GM12891 (cell line): ENCODE measurements at regions not wholly inside any gene's neighbourhood (a gene's known extent, or its start where the extent isn't known, plus 50 kb on each side); places are given as distances from the start of the nearest gene placed in this dataset.

Experiments used
- DNase-seq: peaks from one replicate; pipeline ENCODE4 v3.0.0; 2011; ENCODE audit warnings: low spot score; ENCODE audit not compliant: insufficient read length
- FAIRE-seq: peaks from 2 replicates; lab custom pipeline; 2011; peaks lifted over from hg19 to GRCh38; lab: Jason Lieb, UNC
- PAX5 ChIP-seq: IDR thresholded peaks from 2 replicates; pipeline ENCODE4 v1.6.1; 2011; ENCODE audit warnings: low read length, moderate library complexity, mild to moderate bottlenecking; ENCODE audit not compliant: insufficient read depth, severe bottlenecking
- POLR2A ChIP-seq: IDR thresholded peaks from 2 replicates; pipeline ENCODE4 v1.6.1; 2011; ENCODE audit warnings: low read depth, low read length, control low read depth
- POLR2AphosphoS5 ChIP-seq: IDR thresholded peaks from 2 replicates; pipeline ENCODE4 v1.6.1; 2011; ENCODE audit warnings: low read depth, low read length, control low read depth
- POU2F2 ChIP-seq: IDR thresholded peaks from 2 replicates; pipeline ENCODE4 v1.6.1; 2011; ENCODE audit warnings: low read depth, mild to moderate bottlenecking, control low read depth, low read length, moderate library complexity
- SPI1 ChIP-seq: IDR thresholded peaks from 2 replicates; pipeline ENCODE4 v1.6.1; 2011; ENCODE audit warnings: low read depth, low read length, control low read depth
- TAF1 ChIP-seq: IDR thresholded peaks from 2 replicates; pipeline ENCODE4 v1.6.1; 2011; ENCODE audit warnings: low read depth, low read length, control low read depth

DNA sequence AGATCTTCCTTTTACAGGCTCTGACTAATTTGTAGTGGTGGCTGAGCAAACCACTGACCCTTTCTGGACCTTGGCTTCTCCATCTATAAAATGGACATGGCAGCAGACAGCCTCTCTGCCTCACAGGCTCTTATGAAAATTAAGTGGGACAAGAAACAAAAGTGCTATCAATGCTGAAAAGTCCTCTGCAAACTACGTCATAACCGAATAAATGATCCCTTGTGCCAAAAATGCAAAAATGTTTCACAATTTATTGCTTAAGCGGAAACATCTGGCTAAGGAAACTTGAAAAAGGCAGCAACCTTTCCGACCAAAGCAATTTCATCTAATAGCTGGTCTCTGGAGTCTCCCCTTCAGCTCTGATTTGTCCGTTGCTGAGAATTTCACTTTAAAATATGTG lies 108.5 kb upstream of the PLXNC1 start:
- FAIRE-seq = no peak
- TF ChIP-seq SPI1 = no peak
- no peak for TF ChIP-seq POU2F2
- no peak for DNase-seq

DNA sequence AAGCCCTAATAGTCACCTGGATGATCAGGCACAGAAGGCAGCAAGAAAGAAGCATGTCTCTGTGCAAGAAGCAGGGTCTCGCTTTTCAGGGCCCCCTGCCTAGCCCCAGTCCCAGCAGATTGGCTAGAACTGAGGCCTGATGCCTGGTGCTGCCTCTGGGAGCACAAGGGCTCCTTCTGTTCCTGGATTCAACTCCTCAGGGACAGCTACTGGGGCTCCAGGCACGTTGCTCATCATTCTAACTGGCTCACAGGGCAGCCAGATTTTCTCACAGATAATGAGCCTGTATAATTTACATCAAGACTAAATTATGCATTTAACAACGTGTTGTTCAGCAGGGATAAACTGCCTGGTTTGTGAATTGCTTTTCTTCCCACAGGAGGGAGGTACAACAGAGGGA lies 106.5 kb upstream of the PLXNC1 start:
- TF ChIP-seq SPI1 (no peak), TAF1 (no peak), POLR2A (no peak), POU2F2 (no peak), POLR2AphosphoS5 (no peak), PAX5 (no peak)
- FAIRE-seq (no peak), DNase-seq (no peak)

DNA sequence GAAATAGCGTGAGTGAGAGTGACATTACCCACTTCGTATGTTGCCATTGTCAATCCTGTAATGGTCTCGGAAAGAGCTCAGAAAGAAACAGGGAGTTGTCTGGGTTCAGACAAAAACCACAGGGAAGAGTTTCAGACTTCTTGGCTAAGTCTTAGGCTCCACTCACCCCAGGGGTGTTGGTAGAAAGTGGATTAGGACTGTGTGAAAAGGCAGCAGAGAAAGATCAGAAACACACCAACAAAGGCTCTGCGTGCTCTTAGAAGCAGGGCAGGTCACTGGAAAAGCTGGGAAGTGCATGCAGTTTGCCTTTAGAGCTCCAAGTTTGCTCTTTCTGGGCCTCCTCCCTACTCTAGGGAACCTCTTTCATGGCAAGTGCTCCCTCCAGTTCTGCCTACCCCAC lies 106.1 kb upstream of the PLXNC1 start:
- no peak for FAIRE-seq
- TF ChIP-seq SPI1 = no peak
- TF ChIP-seq TAF1 = no peak
- TF ChIP-seq POLR2AphosphoS5 = no peak
- no peak for TF ChIP-seq POLR2A
- TF ChIP-seq POU2F2 = no peak
- no peak for TF ChIP-seq PAX5
- no peak for DNase-seq

DNA sequence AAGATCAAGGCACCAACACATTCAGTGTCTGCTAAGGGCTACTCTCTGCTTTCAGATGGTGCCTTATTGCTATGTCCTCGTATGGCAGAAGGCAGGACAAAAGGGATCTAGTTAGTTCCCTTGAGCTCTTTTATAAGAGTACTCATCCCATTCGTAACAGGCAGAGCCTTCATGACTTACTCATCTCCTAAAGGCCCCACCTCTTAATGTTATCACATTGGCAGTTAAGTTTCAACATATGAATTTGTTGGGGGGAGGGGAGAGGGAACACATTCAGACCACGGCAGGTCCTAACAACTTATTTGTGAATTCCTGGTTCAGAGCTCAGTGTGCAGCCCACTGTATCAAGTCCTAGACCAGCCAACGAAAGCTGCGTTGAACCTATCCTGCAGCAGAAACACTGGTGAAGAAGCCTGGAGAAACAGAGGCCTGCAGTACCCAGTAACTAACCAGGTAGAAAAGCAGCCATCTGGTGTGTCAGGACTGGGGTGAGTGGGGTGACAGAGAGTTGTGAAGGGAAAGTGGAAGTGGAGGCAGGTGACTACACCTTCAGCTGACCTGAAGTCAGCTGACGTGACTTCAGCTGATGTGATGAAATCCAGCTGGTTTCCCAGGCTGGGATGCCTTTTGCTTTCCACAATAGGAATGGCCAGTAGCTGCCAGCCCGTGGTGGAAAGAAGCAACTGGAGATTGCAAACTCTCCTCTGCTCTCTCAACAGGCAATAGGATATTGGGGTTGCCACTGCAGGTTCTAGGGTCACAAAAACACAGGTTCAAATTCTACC lies 101.6 kb upstream of the PLXNC1 start:
- TF ChIP-seq TAF1 (no peak), POU2F2 (no peak), SPI1 (no peak), POLR2AphosphoS5 (no peak), POLR2A (no peak)
- DNase-seq = no peak
- FAIRE-seq = no peak

DNA sequence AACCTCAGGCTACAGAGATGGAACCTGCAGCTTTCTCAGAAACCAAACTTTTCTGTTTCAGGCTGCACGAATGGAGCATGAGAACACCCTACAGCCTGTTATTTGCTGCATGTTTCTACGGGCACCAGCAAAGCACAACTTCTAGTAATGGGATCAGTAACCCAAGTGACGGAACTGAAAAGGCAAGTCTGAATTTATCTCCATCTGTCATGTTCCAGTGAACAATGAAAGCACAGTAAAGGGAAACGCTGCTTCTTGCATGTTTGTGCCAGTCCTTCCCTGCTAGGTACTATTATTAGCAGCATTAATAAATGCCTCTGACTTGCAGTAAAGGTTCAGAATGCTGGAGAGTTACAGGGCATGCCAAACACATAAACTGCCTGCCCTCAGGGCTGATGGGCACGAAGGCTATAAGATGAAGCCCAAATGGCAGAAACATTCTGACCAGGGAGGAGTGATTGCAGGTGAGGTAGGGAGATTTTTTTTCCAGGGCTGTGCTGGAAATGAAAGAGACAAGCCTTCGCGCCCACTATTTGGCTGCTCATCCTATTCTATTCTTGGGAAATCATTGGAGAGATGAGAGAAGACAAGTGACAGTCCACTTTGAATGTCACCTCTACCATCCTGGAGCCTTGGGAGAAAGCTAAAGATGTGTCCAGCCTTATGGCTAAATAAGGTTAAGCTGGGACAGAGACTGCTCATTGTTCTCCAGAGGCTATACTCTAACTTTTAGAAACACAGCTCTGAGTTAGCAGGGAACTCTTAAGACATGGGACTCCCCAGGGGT lies 100.4 kb upstream of the PLXNC1 start:
- no peak for DNase-seq
- TF ChIP-seq TAF1 = no peak
- FAIRE-seq = no peak

DNA sequence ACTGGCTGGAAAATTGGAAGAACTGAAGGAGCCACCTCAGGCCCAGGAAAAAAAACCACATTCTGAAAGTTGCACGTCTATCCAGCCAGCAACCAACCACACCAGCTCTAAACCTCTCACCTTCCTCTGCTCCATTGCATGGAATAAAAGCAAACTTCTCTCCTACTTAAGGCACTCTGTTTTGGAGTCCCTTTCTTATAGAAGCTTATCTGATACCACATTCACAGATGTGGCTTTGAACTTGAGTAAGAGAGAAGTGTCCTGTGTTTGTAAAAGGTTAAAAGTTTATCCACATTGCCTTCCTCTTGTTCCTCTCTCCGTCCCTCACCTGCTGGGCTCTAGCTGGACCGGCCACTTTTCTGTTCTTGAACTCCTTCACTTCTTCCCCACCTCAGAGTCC lies 99.6 kb upstream of the PLXNC1 start:
- FAIRE-seq (no peak), DNase-seq (no peak)
- TF ChIP-seq POLR2A = no peak
- no peak for TF ChIP-seq SPI1
- TF ChIP-seq POLR2AphosphoS5 = no peak
- TF ChIP-seq TAF1 = no peak
- TF ChIP-seq PAX5 = no peak
- TF ChIP-seq POU2F2 = no peak

DNA sequence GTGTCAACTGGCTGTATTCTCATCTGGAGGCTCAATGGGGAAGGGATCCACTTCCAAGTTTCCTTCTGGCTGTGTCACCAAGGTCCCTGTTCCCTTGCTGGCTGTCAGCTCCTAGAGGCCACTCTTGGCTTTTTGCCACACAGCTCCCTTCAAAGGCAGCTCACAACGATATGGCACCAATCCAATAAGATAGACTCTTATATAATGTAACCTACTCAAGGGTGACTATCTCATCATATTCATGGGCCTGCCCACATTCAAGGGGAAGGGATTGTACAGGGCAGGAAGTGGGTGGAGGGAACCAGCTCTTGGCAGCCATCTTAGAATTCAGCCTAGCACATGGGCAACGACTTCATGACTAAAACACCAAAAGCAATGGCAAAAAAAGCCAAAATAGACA lies 98.7 kb upstream of the PLXNC1 start:
- TF ChIP-seq POU2F2 (no peak), PAX5 (no peak), POLR2AphosphoS5 (no peak), SPI1 (no peak), TAF1 (no peak), POLR2A (no peak)
- FAIRE-seq = no peak
- no peak for DNase-seq

DNA sequence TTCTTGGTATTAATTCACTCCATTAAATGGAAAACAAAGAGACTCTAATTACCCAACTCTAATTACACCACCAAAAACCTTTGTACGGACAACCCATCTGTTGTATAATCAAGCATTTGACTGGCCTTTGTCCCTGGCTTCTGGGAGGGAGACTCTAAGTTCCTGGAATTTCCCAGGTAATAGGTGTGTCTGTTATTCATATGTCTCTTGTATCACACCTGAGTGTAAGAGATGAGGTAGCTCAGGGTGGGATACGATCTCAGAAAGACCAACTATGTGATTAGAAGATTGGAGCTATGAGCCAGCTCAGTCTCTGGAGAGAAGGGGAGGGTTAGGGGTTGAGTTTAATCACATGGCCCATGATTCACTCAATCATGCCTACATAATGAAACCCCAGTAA lies 94.7 kb upstream of the PLXNC1 start:
- FAIRE-seq (no peak), DNase-seq (no peak)
- no peak for TF ChIP-seq TAF1
- TF ChIP-seq PAX5 = no peak
- no peak for TF ChIP-seq SPI1
- no peak for TF ChIP-seq POLR2AphosphoS5
- no peak for TF ChIP-seq POU2F2
- no peak for TF ChIP-seq POLR2A

DNA sequence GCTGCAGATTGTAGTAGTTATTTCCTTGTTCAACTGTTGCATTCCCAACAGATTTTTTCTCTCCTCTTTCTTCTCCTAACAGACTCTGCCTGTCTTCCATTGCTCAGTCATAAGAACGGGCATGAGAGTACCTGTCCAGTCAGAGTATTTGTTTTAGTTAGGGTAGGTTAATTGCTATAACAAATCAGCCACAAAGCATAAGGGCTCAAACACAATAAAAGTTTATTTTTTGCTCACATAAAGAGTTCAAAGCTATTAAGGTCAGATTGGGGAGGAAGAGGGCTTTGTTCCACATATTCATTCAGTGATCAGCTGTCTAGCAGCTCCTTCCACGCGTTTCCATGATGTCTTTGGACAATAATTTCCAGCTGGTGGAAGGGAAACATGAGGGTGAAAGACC lies 92.8 kb upstream of the PLXNC1 start:
- DNase-seq (no peak), FAIRE-seq (no peak)
- TF ChIP-seq POLR2A = no peak

DNA sequence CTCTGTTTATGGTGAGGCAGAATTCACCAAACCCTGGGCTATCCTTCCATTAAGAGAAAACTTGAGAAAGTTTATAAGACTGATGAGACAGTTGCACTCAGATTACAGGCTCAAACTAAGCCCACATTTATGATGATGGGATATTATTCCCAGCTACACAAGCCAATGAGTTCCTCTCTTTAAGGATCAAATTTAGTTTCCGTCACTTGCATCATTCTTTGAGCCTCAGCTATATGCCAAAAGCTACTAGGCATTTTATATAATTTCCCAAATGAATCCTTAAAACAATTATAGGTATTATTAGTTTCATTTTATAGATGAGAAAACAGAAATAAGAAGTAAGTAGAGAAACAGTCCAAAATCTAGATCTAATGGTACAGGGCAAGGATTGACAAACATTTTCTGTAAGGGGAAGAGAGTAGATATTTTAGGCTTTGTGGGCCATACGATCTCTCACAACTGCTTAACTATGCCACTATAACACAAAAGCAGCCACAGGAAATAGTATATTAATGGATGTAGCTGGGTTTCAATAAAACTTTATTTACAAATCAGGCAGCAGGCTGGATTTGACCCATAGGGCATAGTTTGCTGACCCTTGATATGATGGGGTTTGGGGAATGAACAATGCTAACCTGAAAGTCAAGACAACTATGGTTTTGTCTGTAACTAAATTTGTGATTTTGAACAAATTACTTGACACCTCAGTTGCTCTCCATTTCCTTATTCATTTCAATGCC lies 91.8 kb upstream of the PLXNC1 start:
- DNase-seq (no peak), FAIRE-seq (no peak)
- no peak for TF ChIP-seq SPI1
- TF ChIP-seq PAX5 = no peak
- TF ChIP-seq TAF1 = no peak
